Stomach (tissue), 8 donors: ENCODE measurements at regions not wholly inside any gene's neighbourhood (a gene's known extent, or its start where the extent isn't known, plus 50 kb on each side); places are given as distances from the start of the nearest gene placed in this dataset.

Source experiments
- DNase-seq, 2 donors: peaks; one replicate each; pipeline versions ENCODE4 v3.0.0 to v3.0.0-alpha.2; 2013 to 2019
- H3K27ac ChIP-seq, 5 donors: fragments of 200-600 bp in 4 of 5; sonication (generic) in 4 of 5; one replicate each; pipeline ENCODE4 v1.5.1; 2013 to 2019; ENCODE audit warnings: mild to moderate bottlenecking in 1 of 5, moderate library complexity in 1 of 5
- H3K27me3 ChIP-seq, 3 donors: fragments of 200-600 bp; sonication (generic); one replicate each; pipeline ENCODE4 v1.5.1; 2017 to 2019; ENCODE audit warnings: mixed run types in 1 of 3
- H3K36me3 ChIP-seq, 4 donors: fragments of 200-600 bp; sonication (generic); 1 replicate in 3 of 4; 2 replicates in 1 of 4; pipeline ENCODE4 v1.5.1; 2016 to 2019
- H3K4me1 ChIP-seq, 4 donors: fragments of 200-600 bp; sonication (generic); one replicate each; pipeline ENCODE4 v1.5.1; 2016 to 2019
- H3K4me3 ChIP-seq, 4 donors: fragments of 200-600 bp; sonication (generic) in 3 of 4; one replicate each; pipeline ENCODE4 v1.5.1; 2016 to 2019; ENCODE audit warnings: mild to moderate bottlenecking in 1 of 4
- H3K9me3 ChIP-seq, 4 donors: fragments of 200-600 bp; sonication (generic); one replicate each; pipeline ENCODE4 v1.5.1; 2016 to 2019
- EP300 ChIP-seq: sonication (generic); formaldehyde crosslinking; IDR thresholded peaks from one replicate; pipeline ENCODE4 v1.6.1; 2017; ENCODE audit warnings: antibody characterized with exemption
- POLR2A ChIP-seq, 4 donors: fragments of 450-650 bp; IDR thresholded peaks; one replicate each; pipeline ENCODE4 v1.6.1; 2016; ENCODE audit warnings: antibody characterized with exemption in 4 of 4, control low read depth in 2 of 4, mild to moderate bottlenecking in 1 of 4, moderate library complexity in 1 of 4
- POLR2AphosphoS5 ChIP-seq, 3 donors: sonication (generic); formaldehyde crosslinking; IDR thresholded peaks; one replicate each; pipeline ENCODE4 v1.6.1; 2016; ENCODE audit warnings: antibody characterized with exemption in 3 of 3
- WGBS, 5 donors: extraction: QIAGEN DNeasy Blood & Tissue Kit in 3 of 5; methylation state at CpG; one replicate each; pipeline versions ENCODE4 v1.1.5 to v1.1.7; 2013 to 2018; 5-methylcytosine and 5-hydroxymethylcytosine counted together
- intact Hi-C: fragments of 100-400 bp; cut with DNase I; formaldehyde crosslinking; loops from one replicate; pipeline ENCODE4 v1.15.1; 2023; ENCODE audit warnings: low total_unique reads
- TF ChIP-seq, protein P1 (sequence below), 7 experiments: fragments of 450-650 bp in 4 of 7; fragments of 200-600 bp in 3 of 7; sonication (generic) in 3 of 7; IDR thresholded peaks; one replicate each; pipeline ENCODE4 v1.5.1; 2016 to 2019; ENCODE audit warnings: antibody characterized with exemption in 7 of 7, control low read depth in 2 of 7, mild to moderate bottlenecking in 1 of 7
- donor health status: healthy with polysubstance abuse.
- donor health status: Bipolar disorder and iron deficiency.
- donor health status: healthy.

DNA sequence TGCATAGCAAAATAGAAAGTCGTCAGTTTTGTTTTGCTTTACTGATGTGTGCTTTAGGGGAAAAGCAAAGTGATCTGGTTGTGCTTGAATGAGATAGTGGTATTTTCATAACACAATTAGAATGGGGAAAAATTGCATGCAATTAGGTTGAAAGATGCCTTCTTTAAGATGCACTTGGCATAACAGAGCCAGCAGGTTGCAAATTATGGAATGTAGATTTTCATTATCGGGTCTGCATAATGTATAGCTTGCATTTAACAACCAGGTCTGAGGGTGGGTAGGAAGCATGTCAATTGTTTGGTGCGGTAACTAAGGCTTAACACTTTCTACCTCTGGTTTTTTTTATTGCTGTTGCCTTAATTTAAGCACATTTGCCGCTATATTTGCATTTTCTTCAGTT, 370.7 kb upstream of the MCTP2 start:
- Histone ChIP-seq H3K27ac (no peak overlapping the region), H3K36me3 (no peaks in the 10 kb centered on the region), H3K9me3 (no peaks in the 10 kb centered on the region), H3K4me3 (no peak overlapping the region), H3K27me3 (no peaks in the 10 kb centered on the region), H3K4me1 (peaks cover 0 to 4% (median 0%) of the 10 kb centered on the region in 4 donors)
- 79 to 85% (median 81%) methylated on average over 4 of the region's 4 CpGs for WGBS, 5 donors
- intact Hi-C loops = no loop called here
- no peak for DNase-seq
- TF ChIP-seq POLR2AphosphoS5 (IDR thresholded peaks at IDR 0.05) (no peak), POLR2A (IDR thresholded peaks at IDR 0.05) (no peak), EP300 (no peak)
- TF ChIP-seq, protein P1, sequence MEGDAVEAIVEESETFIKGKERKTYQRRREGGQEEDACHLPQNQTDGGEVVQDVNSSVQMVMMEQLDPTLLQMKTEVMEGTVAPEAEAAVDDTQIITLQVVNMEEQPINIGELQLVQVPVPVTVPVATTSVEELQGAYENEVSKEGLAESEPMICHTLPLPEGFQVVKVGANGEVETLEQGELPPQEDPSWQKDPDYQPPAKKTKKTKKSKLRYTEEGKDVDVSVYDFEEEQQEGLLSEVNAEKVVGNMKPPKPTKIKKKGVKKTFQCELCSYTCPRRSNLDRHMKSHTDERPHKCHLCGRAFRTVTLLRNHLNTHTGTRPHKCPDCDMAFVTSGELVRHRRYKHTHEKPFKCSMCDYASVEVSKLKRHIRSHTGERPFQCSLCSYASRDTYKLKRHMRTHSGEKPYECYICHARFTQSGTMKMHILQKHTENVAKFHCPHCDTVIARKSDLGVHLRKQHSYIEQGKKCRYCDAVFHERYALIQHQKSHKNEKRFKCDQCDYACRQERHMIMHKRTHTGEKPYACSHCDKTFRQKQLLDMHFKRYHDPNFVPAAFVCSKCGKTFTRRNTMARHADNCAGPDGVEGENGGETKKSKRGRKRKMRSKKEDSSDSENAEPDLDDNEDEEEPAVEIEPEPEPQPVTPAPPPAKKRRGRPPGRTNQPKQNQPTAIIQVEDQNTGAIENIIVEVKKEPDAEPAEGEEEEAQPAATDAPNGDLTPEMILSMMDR (IDR thresholded peaks at IDR 0.05) = no peak

DNA sequence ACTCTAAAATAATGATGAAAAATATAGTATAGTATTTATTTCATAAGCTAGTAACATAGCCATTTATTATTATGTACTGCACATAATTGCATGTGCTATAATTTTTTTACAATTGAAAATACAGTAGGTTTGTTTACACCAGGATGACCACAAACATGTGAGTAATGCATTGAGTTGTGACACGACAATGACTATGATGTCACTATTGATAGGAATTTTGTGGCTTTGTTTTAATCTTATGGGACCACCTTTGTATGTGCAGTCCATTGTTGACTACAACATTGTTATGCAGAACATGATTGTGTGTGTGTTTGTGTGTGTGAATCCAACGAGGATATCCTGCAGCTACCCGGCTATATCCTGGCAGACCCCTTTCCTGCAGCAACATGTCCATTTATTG, 372.2 kb upstream of the MCTP2 start:
- no peak overlapping the region for H3K27ac ChIP-seq
- WGBS, 5 donors = 71 to 85% (median 81%) methylated on average over 3 of the region's 3 CpGs
- H3K9me3 ChIP-seq = no peaks in the 10 kb centered on the region
- peaks cover 0 to 4% (median 0%) of the 10 kb centered on the region in 4 donors for H3K4me1 ChIP-seq
- H3K36me3 ChIP-seq = no peaks in the 10 kb centered on the region
- no peaks in the 10 kb centered on the region for H3K27me3 ChIP-seq
- H3K4me3 ChIP-seq = no peak overlapping the region
- TF ChIP-seq EP300 = no peak
- TF ChIP-seq POLR2A (IDR thresholded peaks at IDR 0.05) = no peak
- TF ChIP-seq, protein P1 (IDR thresholded peaks at IDR 0.05) = no peak
- no peak for TF ChIP-seq POLR2AphosphoS5 (IDR thresholded peaks at IDR 0.05)
- intact Hi-C loops = no loop called here
- no peak for DNase-seq

DNA sequence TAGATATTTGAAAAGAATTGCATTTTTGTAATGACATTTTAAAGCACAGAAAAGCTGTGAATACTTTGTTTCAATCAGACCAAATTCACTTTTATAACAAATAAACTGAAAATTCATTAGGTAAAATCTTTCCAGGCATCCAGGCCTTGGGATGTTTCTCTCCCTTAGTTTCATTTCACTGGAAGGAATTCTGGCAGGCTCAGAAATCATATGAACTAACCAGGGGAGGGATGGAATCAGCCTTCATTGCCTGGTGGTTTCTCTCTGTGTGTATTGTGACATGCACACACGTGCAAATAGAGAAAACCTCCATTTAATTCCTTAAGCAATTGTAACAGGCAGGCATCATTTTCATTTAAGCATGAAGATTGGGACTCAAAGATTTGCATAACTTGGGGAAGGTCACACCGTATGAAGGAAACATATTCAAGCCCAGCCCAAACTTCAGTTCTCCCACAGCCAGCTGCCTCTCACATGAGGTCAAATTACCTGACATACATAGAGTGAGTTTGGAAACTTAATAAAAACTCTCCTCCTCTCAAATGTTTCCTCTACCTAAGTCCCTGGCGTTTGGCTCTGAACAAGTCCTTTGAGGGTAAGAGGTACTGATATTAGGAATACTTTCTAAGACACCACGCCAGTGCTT, 376.1 kb upstream of the MCTP2 start:
- H3K4me1 ChIP-seq = no peaks in the 10 kb centered on the region
- TF ChIP-seq, protein P1 (IDR thresholded peaks at IDR 0.05) = no peak
- TF ChIP-seq EP300 (no peak), POLR2AphosphoS5 (IDR thresholded peaks at IDR 0.05) (no peak), POLR2A (IDR thresholded peaks at IDR 0.05) (no peak)
- 59 to 64% (median 62%) methylated on average over 4 of the region's 4 CpGs for WGBS, 5 donors
- no peaks in the 10 kb centered on the region for H3K9me3 ChIP-seq
- no peaks in the 10 kb centered on the region for H3K27me3 ChIP-seq
- intact Hi-C loops = no loop called here
- no peak overlapping the region for H3K27ac ChIP-seq
- no peak overlapping the region for H3K4me3 ChIP-seq
- H3K36me3 ChIP-seq = no peaks in the 10 kb centered on the region
- no peak for DNase-seq

DNA sequence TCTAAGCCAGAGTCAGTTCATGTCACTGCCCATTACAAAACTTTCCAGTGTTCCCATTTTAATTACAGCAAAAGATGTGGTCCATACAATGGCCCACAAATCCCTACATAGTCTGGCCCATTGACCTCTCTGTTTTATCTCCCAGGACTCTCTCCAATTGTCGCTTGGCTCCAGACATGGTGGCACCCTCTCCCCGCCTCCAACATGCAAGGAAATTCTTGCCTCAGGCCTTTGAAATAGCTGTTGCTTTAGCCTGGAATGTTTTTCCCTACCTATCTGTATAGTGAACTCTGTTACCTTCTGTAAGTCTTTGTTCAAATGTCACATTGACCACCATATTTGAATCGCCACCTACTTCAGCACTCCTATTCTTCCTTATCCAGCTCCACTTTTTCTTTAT, 377.3 kb upstream of the MCTP2 start:
- intact Hi-C loops = no loop called here
- no peak overlapping the region for H3K27ac ChIP-seq
- no peak overlapping the region for H3K4me3 ChIP-seq
- no peaks in the 10 kb centered on the region for H3K9me3 ChIP-seq
- no peaks in the 10 kb centered on the region for H3K36me3 ChIP-seq
- TF ChIP-seq POLR2AphosphoS5 (IDR thresholded peaks at IDR 0.05) = no peak
- TF ChIP-seq EP300 = no peak
- TF ChIP-seq, protein P1 (IDR thresholded peaks at IDR 0.05) = no peak
- no peak for TF ChIP-seq POLR2A (IDR thresholded peaks at IDR 0.05)
- no peaks in the 10 kb centered on the region for H3K27me3 ChIP-seq
- WGBS, 5 donors = 88 to 97% (median 94%) methylated on average over 3 of the region's 3 CpGs
- H3K4me1 ChIP-seq = no peaks in the 10 kb centered on the region
- no peak for DNase-seq
